ENCODE measurements at regions not wholly inside any gene's neighbourhood (a gene's known extent, or its start where the extent isn't known, plus 50 kb on each side); places are given as distances from the start of the nearest gene placed in this dataset.
"Not testable (repeated sequence)": the region's sequence is repeated elsewhere in the genome, so short reads cannot be mapped to it uniquely, and the experiment has no call there.

DNA sequence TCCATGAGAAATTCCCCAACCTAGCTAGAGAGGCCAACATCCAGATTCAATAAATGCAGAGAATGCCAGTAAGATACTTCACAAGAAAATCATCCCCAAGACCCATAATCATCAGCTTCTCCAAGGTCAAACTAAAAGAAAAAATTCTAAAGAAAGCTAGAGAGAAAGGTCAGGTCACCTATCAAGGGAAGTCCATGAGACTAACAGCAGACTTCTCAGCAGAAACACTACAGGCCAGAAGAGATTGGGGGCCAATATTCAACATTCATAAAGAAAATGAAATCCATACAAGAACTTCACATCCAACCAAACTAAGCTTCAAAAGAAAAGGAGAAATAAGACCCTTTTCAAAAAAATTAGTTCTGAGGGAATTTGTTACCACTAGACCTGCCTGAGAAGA lies 118.8 kb upstream of the ANXA10 start:
- no peak for DNase-seq
- Histone ChIP-seq H3K36me3 (no peaks in the 10 kb centered on the region), H3K4me3 (no peak overlapping the region), H3K27ac (no peak overlapping the region), H3K4me1 (no peaks in the 10 kb centered on the region), H3K27me3 (no peaks in the 10 kb centered on the region), H3K9me3 (peaks cover 0 to 4% (median 0%) of the 10 kb centered on the region in 4 donors)
- ATAC-seq (ENCODE audit: low FRiP score in 2 of 2) = no peak
- TF ChIP-seq POLR2AphosphoS5 (IDR thresholded peaks at IDR 0.05) = no peak
- no peak for TF ChIP-seq EP300 (IDR thresholded peaks at IDR 0.05)
- no peak for TF ChIP-seq POLR2A (IDR thresholded peaks at IDR 0.05)
- TF ChIP-seq, protein P1, sequence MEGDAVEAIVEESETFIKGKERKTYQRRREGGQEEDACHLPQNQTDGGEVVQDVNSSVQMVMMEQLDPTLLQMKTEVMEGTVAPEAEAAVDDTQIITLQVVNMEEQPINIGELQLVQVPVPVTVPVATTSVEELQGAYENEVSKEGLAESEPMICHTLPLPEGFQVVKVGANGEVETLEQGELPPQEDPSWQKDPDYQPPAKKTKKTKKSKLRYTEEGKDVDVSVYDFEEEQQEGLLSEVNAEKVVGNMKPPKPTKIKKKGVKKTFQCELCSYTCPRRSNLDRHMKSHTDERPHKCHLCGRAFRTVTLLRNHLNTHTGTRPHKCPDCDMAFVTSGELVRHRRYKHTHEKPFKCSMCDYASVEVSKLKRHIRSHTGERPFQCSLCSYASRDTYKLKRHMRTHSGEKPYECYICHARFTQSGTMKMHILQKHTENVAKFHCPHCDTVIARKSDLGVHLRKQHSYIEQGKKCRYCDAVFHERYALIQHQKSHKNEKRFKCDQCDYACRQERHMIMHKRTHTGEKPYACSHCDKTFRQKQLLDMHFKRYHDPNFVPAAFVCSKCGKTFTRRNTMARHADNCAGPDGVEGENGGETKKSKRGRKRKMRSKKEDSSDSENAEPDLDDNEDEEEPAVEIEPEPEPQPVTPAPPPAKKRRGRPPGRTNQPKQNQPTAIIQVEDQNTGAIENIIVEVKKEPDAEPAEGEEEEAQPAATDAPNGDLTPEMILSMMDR (IDR thresholded peaks at IDR 0.05) = no peak

DNA sequence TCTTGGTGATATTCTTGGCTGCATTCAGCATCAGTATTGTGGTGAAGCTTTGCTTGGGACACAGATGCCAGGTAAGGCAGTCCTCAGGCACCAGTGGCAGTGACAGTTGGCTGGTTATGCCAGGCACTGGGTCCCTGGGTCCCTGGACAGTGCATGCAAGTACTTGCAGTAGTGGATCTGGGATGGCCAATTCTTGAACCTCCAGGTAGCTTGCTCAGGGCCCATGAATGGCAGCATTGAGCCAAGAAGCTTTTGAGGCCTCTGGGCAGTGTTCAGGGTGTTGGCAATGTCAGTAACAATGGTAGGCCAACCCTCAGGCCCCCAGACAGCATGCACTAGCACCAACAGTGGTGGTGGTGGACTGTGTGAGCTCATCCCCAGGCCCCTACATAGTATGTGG lies 106.8 kb upstream of the ANXA10 start:
- no peaks in the 10 kb centered on the region for H3K4me1 ChIP-seq
- peak in 1 of 2 donors; percentile 30 for ATAC-seq (ENCODE audit: low FRiP score in 2 of 2)
- no peaks in the 10 kb centered on the region for H3K27me3 ChIP-seq

DNA sequence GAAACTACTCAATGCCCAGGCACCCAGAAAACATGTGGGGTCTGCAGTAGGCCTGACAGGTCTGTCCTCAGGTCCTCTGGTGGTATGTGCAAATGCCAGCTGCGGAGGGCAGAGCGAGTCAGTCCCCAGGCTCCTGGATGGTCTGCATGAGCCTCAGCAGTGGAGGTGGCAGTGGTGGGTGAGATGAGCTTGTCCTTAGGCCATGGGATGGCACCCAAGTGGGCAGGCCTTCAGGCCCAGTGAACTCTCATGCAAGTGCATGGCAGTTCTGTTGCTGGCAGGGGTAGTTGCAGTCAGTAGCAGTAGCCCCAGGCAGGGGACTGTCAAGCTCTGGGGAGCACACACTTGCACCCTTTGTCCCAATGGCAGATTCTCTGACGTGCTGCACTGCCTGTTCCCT lies 106.3 kb upstream of the ANXA10 start:
- H3K4me3 ChIP-seq = no peak overlapping the region
- peaks cover 0 to 14% (median 0%) of the 10 kb centered on the region in 4 donors for H3K9me3 ChIP-seq
- TF ChIP-seq POLR2A (IDR thresholded peaks at IDR 0.05) (no peak), EP300 (IDR thresholded peaks at IDR 0.05) (no peak), POLR2AphosphoS5 (IDR thresholded peaks at IDR 0.05) (no peak)
- TF ChIP-seq, protein P1 (IDR thresholded peaks at IDR 0.05) = no peak
- ATAC-seq (ENCODE audit: low FRiP score in 2 of 2) = no peak
- WGBS, 2 donors = 98% methylated on average over 3 of the region's 3 CpGs; no CpG with 5 or more reads in 1 of the 2 donors
- H3K4me1 ChIP-seq = no peaks in the 10 kb centered on the region
- H3K27me3 ChIP-seq = no peaks in the 10 kb centered on the region
- no peaks in the 10 kb centered on the region for H3K36me3 ChIP-seq
- no peak overlapping the region for H3K27ac ChIP-seq
- peak in 1 of 2 donors; percentile 10 for DNase-seq

More for the DNA sequence above, 106.8 kb upstream of the ANXA10 start:
- DNase-seq = no peak
- H3K27ac ChIP-seq = no peak overlapping the region
- H3K9me3 ChIP-seq = peaks cover 0 to 14% (median 0%) of the 10 kb centered on the region in 4 donors
- no peaks in the 10 kb centered on the region for H3K36me3 ChIP-seq
- TF ChIP-seq POLR2AphosphoS5 (IDR thresholded peaks at IDR 0.05) = no peak
- no peak for TF ChIP-seq EP300 (IDR thresholded peaks at IDR 0.05)
- TF ChIP-seq, protein P1 (IDR thresholded peaks at IDR 0.05) = no peak
- TF ChIP-seq POLR2A (IDR thresholded peaks at IDR 0.05) = no peak
- H3K4me3 ChIP-seq = no peak overlapping the region

DNA sequence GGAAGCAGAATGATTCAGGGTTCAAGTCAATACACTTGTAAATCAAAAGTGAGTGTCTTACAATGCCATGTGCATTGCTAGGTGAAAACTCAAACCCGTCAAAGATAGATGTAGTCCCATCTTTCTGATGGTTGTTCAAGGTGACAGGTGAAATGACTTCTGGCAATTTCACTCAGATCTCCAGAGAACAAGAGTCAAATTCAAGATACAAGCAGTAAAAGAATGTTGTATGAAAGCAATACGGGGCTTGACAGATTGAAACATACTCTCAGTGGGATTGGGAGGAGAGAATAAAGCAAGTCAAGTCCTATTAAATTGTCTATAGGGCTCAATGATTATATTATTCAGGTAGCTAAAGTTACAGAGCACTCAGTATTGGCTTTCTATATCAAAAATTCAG lies 105.1 kb upstream of the ANXA10 start:
- Histone ChIP-seq H3K4me1 (no peaks in the 10 kb centered on the region), H3K9me3 (peaks cover 0 to 14% (median 0%) of the 10 kb centered on the region in 4 donors), H3K36me3 (no peaks in the 10 kb centered on the region), H3K27me3 (no peaks in the 10 kb centered on the region), H3K4me3 (no peak overlapping the region), H3K27ac (no peak overlapping the region)
- ATAC-seq (ENCODE audit: low FRiP score in 2 of 2) = no peak
- TF ChIP-seq POLR2A (IDR thresholded peaks at IDR 0.05) = no peak
- TF ChIP-seq, protein P1 (IDR thresholded peaks at IDR 0.05) = no peak
- TF ChIP-seq EP300 (IDR thresholded peaks at IDR 0.05) = no peak
- TF ChIP-seq POLR2AphosphoS5 (IDR thresholded peaks at IDR 0.05) = no peak
- DNase-seq = no peak
- WGBS, 2 donors = 90% methylated on average over 2 of the region's 2 CpGs

DNA sequence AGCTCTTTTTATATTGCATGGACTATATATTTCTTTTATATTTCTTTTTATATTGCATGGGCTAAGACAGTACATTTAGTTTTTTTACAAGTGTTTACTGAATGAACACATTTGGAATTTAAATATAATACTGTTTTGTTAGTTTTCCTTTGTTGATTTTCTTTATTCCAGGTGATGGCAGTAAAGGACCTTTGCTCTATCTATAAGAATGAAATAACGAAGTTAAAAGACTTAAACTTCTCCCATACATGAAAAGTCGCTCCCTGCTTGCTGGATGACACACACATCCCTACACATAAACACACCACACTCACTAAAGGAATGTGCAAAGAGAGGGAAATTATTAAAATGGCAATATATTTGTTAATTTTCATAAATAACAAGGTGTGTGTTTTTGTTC lies 102.5 kb upstream of the ANXA10 start:
- Histone ChIP-seq H3K4me1 (no peaks in the 10 kb centered on the region), H3K9me3 (peaks cover 0 to 9% (median 0%) of the 10 kb centered on the region in 4 donors), H3K4me3 (no peak overlapping the region), H3K27me3 (no peaks in the 10 kb centered on the region), H3K36me3 (no peaks in the 10 kb centered on the region), H3K27ac (no peak overlapping the region)
- WGBS, 2 donors = 70 to 72% methylated on average over 2 of the region's 2 CpGs
- ATAC-seq (ENCODE audit: low FRiP score in 2 of 2) = no peak
- DNase-seq = no peak
- TF ChIP-seq EP300 (IDR thresholded peaks at IDR 0.05) (no peak), POLR2AphosphoS5 (IDR thresholded peaks at IDR 0.05) (no peak), POLR2A (IDR thresholded peaks at IDR 0.05) (no peak)
- TF ChIP-seq, protein P1 (IDR thresholded peaks at IDR 0.05) = no peak

DNA sequence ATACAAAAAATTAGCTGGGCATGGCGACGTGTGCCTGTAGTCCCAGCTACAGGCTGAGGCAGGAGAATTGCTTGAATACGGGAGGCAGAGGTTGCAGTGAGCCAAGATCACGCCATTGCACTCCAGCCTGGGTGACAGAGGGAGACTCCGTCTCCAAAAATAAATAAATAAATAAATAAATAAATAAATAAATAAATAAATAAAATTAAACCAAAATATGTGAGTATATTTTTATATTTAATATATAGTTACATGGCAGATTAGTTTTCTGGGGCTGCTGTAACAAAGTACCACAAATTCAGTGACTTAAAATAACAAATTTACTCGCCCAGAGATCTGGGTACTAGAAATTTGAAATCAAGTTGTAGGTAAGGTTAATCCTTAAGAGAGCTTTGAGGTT lies 84.2 kb upstream of the ANXA10 start:
- H3K4me1 ChIP-seq; H3K27ac ChIP-seq; H3K27me3 ChIP-seq; H3K9me3 ChIP-seq; DNase-seq; H3K36me3 ChIP-seq; H3K4me3 ChIP-seq; ATAC-seq (ENCODE audit: low FRiP score in 2 of 2): not testable (repeated sequence)
- 90% methylated on average over 6 of the region's 6 CpGs for WGBS, 2 donors
